ENCODE measurements at regions not wholly inside any gene's neighbourhood (a gene's known extent, or its start where the extent isn't known, plus 50 kb on each side); places are given as distances from the start of the nearest gene placed in this dataset.

- H3K4me2 ChIP-seq (ENCODE audit: low read length), result no peak overlapping the region
- H4K20me1 ChIP-seq (ENCODE audit: insufficient read depth, low read length), result no peaks in the 10 kb centered on the region
- no peaks in the 10 kb centered on the region for H3F3A ChIP-seq (ENCODE audit: insufficient read depth, low read length)
- no peaks in the 10 kb centered on the region for H3K4me1 ChIP-seq (ENCODE audit: insufficient read depth, low read length, severe bottlenecking)
- TF ChIP-seq EZH2 (IDR thresholded peaks at IDR 0.05; ENCODE audit: borderline replicate concordance, low read length) (no peak), CTCF (IDR thresholded peaks at IDR 0.05; ENCODE audit: low read length) (no peak)
- no peaks in the 10 kb centered on the region for H3K79me2 ChIP-seq (ENCODE audit: insufficient read depth, low read length)
- no peaks in the 10 kb centered on the region for H3K9me3 ChIP-seq (ENCODE audit: low read length)
- no peaks in the 10 kb centered on the region; the same call in 1 of the 2 replicates for H3K27me3 ChIP-seq (ENCODE audit: insufficient read depth, low read length)
- no peaks in the 10 kb centered on the region for H3K36me3 ChIP-seq (ENCODE audit: insufficient read depth, low read length)
- no peak overlapping the region for H3K9ac ChIP-seq (ENCODE audit: low read length)
- H3K9me2 ChIP-seq (ENCODE audit: low read depth, low read length), result no peaks in the 10 kb centered on the region
- H3K4me3 ChIP-seq (ENCODE audit: low read depth, low read length, poor library complexity, severe bottlenecking), result no peak overlapping the region
- no peak overlapping the region for H2AFZ ChIP-seq (ENCODE audit: low read length)
- no peak overlapping the region for H3K27ac ChIP-seq (ENCODE audit: low read depth, low read length, poor library complexity, severe bottlenecking)
Observed at GRCh38 chr5:1952444-1953099, 69.8 kb upstream of the IRX4 start.

- no peak for TF ChIP-seq EZH2 (IDR thresholded peaks at IDR 0.05; ENCODE audit: borderline replicate concordance, low read length)
- no peak for TF ChIP-seq CTCF (IDR thresholded peaks at IDR 0.05; ENCODE audit: low read length)
- H3K9me3 ChIP-seq (ENCODE audit: low read length), result no peaks in the 10 kb centered on the region
- H2AFZ ChIP-seq (ENCODE audit: low read length), result no peak overlapping the region
- no peaks in the 10 kb centered on the region for H3K79me2 ChIP-seq (ENCODE audit: insufficient read depth, low read length)
- H3K27ac ChIP-seq (ENCODE audit: low read depth, low read length, poor library complexity, severe bottlenecking), result no peak overlapping the region
- no peak overlapping the region for H3K9ac ChIP-seq (ENCODE audit: low read length)
- H3K27me3 ChIP-seq (ENCODE audit: insufficient read depth, low read length), result no peaks in the 10 kb centered on the region; the same call in 1 of the 2 replicates
- no peaks in the 10 kb centered on the region for H3K36me3 ChIP-seq (ENCODE audit: insufficient read depth, low read length)
- no peaks in the 10 kb centered on the region for H3K9me2 ChIP-seq (ENCODE audit: low read depth, low read length)
- H3K4me3 ChIP-seq (ENCODE audit: low read depth, low read length, poor library complexity, severe bottlenecking), result no peak overlapping the region
- H3F3A ChIP-seq (ENCODE audit: insufficient read depth, low read length), result no peaks in the 10 kb centered on the region
- no peaks in the 10 kb centered on the region for H3K4me1 ChIP-seq (ENCODE audit: insufficient read depth, low read length, severe bottlenecking)
- no peaks in the 10 kb centered on the region for H4K20me1 ChIP-seq (ENCODE audit: insufficient read depth, low read length)
- no peak overlapping the region for H3K4me2 ChIP-seq (ENCODE audit: low read length)
Observed at GRCh38 chr5:1952021-1952420, 69.3 kb upstream of the IRX4 start.

- Histone ChIP-seq H3K4me3 (ENCODE audit: low read depth, low read length, poor library complexity, severe bottlenecking) (no peak overlapping the region), H3K27ac (ENCODE audit: low read depth, low read length, poor library complexity, severe bottlenecking) (no peak overlapping the region), H3K9me2 (ENCODE audit: low read depth, low read length) (no peaks in the 10 kb centered on the region), H3K4me2 (ENCODE audit: low read length) (no peak overlapping the region), H3K27me3 (ENCODE audit: insufficient read depth, low read length) (no peaks in the 10 kb centered on the region; the same call in 1 of the 2 replicates), H2AFZ (ENCODE audit: low read length) (no peak overlapping the region), H3F3A (ENCODE audit: insufficient read depth, low read length) (no peaks in the 10 kb centered on the region), H3K4me1 (ENCODE audit: insufficient read depth, low read length, severe bottlenecking) (no peaks in the 10 kb centered on the region), H3K9me3 (ENCODE audit: low read length) (no peaks in the 10 kb centered on the region), H3K9ac (ENCODE audit: low read length) (no peak overlapping the region), H3K36me3 (ENCODE audit: insufficient read depth, low read length) (no peaks in the 10 kb centered on the region), H4K20me1 (ENCODE audit: insufficient read depth, low read length) (no peaks in the 10 kb centered on the region), H3K79me2 (ENCODE audit: insufficient read depth, low read length) (no peaks in the 10 kb centered on the region)
- TF ChIP-seq CTCF (IDR thresholded peaks at IDR 0.05; ENCODE audit: low read length) (no peak), EZH2 (IDR thresholded peaks at IDR 0.05; ENCODE audit: borderline replicate concordance, low read length) (no peak)
Observed at GRCh38 chr5:1951165-1951816, 68.6 kb upstream of the IRX4 start.

All from OCI-LY1 (cell line).